GM21529 (cell line): ENCODE measurements at regions not wholly inside any gene's neighbourhood (a gene's known extent, or its start where the extent isn't known, plus 50 kb on each side); places are given as distances from the start of the nearest gene placed in this dataset.
"Not testable (repeated sequence)": the region's sequence is repeated elsewhere in the genome, so short reads cannot be mapped to it uniquely, and the experiment has no call there.

ENCODE experiments used
- ATAC-seq: cut with Tn5 transposase; IDR thresholded peaks from one replicate; pipeline ENCODE4 v1.9.1; 2021; ENCODE audit not compliant: unreplicated experiment

GRCh38 chr14:43591776-43592175 lies 915.3 kb downstream of the FSCB start:
- ATAC-seq: no peak

DNA sequence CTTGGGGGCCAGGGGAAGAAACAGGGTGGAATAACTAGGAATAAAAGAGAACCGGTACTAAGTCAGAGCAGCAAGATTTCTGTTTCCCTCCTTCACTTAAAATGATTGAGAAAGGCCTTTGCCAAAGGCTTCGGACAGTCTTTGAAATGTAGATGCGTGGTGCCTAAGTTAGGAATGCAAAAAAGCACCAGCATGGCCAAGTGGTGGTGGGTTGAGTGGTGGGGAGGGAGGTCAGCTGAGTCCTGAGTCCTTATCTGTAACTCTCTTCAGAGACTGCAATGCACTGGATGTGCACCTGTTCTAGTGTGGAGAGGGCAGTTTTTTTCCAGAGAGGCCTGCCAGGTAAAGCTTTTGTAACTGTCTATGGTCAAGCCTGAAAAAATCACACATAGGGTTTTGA lies 919.9 kb downstream of the FSCB start:
- ATAC-seq: no peak

DNA sequence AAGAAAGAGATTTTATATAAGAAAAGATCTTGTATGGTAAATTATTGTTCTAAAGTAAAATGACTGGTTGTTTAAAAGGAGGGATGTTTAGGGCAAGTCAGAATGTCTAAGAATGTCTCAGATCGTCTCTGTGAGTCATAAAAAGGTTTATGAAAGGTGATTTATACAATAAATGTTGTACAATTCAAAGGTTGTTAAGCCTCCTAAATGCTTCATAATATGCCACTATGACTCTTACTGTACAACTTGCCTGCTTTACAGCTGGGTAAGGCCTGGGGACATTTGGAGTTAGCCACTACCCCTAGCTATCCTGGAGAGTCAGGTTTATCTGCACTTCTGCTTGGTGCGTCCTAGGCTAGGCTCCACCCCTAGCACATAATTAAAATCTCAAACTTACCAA lies 927.4 kb downstream of the FSCB start:
- no peak for ATAC-seq

DNA sequence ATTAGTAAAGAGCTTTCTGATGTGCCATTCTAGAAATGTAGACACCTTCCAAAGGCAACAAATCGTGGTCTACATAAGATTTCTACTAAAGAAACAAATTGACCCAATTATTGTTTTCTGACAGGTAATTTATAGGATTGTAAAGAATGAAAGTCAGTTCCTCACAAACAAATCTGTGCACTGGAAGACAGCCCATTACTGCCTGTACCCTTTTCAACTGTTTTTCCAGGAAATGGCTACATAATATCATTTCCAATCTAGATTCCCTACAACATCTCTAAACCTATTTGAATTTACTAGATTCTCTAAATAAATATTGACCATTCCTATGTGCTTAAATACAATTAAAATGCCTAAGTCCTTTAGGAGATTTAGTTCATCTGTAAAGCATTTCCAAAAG lies 939.1 kb downstream of the FSCB start:
- ATAC-seq: no peak

GRCh38 chr14:43548368-43548767 lies 958.7 kb downstream of the FSCB start:
- no peak for ATAC-seq

DNA sequence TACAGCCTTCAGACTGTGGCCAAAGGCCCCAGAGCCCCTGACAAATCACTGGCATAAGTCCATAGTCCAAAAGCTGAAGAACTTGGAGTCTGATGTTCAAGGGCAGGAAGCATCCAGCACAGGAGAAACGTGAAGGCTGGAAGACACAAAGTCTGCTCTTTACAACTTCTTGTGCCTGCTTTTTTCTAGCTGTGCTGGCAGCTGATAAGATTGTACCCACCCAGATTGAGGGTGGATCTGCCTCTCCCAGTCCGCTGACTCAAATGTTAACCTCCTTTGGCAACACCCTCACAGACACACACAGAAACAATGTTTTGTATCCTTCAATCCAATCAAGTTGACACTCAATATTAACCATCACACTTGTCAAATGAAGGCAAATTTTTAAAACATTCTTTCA lies 959.5 kb downstream of the FSCB start:
- ATAC-seq: not testable (repeated sequence)

- ATAC-seq: no peak
Observed at GRCh38 chr14:43541356-43541755, 965.7 kb downstream of the FSCB start.

GRCh38 chr14:43540948-43541347 lies 966.1 kb downstream of the FSCB start:
- no peak for ATAC-seq

DNA sequence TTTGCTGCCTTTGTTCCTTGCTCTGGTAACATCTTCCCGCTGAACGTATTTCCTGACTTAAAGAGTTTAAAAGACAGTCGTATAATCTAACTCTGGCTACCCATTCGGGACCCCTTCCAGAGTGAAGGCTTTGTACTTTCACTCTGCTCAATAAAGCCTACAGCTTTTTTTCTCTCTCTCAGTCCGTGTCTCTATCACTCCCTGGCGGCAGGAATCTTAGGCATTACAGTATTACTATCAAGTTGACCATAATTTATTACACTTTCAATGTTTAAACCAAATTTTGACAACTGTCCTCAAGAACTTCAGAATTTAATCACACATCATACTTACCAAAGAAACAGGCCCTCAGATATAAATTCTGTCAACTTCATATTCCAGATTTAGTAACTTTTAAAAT lies 967.9 kb downstream of the FSCB start:
- no peak for ATAC-seq

- ATAC-seq: no peak
Observed at GRCh38 chr14:43535231-43535838, 971.7 kb downstream of the FSCB start.

- ATAC-seq: no peak
Observed at GRCh38 chr14:43532825-43533416, 974.2 kb downstream of the FSCB start.

DNA sequence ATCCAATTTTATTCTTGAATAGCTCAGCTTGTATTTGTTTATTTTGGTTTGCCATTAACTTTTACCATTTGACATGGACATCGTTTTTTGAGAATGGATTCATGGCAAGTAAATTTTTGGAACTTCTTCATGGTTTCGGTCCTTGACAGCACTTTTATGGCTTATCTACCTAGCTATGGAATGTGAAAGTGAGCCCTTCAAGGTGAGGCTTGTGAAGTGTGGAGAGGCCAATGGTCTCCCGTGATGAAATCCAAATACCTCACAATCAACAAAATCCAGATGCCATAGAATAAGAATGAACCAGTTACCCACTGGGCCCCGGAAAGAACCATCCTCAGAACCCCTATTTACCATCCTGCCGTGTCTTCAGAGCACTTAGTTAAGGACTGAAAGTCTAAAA lies 978.8 kb downstream of the FSCB start:
- no peak for ATAC-seq

- ATAC-seq: no peak
Observed at GRCh38 chr14:43525658-43526057, 981.4 kb downstream of the FSCB start.

- ATAC-seq: no peak
Observed at GRCh38 chr14:43522901-43523300, 984.2 kb downstream of the FSCB start.

GRCh38 chr14:43522191-43522590 lies 984.9 kb downstream of the FSCB start:
- no peak for ATAC-seq

- no peak for ATAC-seq
Observed at GRCh38 chr14:43503508-43503907, 1003.6 kb downstream of the FSCB start.

GRCh38 chr14:43492359-43492758 lies 1014.7 kb downstream of the FSCB start:
- not testable (repeated sequence) for ATAC-seq

GRCh38 chr14:43483415-43483814 lies 1023.7 kb downstream of the FSCB start:
- no peak for ATAC-seq

DNA sequence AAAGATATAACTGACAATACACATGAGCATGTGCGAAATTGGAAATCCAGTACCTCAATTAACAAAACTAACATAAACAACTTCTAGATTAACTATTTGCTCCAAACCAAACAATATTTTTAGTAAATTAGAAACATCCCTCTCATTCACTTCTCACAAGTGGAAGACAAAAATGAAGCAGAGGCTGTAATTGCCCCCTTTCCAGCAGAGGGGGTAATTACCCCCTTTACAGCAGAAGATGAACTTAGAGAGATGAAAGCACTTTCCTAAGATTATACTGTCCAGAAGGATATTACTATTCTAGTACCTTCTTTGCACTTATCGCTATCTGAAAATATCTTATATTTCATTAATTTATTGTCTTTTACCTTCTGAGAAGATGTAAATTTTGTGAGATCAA lies 1025.2 kb downstream of the FSCB start:
- no peak for ATAC-seq

DNA sequence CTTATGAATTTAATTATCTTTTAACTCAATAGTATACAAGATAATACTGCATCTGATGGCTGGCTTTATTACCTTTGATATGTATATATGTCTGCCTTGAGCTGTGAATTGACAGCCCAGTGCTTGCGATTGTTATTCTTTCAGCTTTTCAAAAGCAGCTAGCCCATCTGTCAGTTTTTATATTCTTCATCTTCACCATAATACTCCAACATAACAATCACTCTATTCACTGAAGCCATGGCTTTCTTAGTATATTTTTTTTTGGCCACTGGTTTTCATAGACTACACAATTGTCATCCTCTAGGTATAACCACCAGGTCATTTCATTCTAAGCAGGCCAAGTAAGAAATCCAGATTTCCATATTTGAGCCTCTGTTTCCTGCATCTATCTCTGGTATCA lies 1026.1 kb downstream of the FSCB start:
- ATAC-seq: no peak

- no peak for ATAC-seq
Observed at GRCh38 chr14:43479596-43480195, 1027.4 kb downstream of the FSCB start.

- no peak for ATAC-seq
Observed at GRCh38 chr14:43476822-43477221, 1030.3 kb downstream of the FSCB start.

DNA sequence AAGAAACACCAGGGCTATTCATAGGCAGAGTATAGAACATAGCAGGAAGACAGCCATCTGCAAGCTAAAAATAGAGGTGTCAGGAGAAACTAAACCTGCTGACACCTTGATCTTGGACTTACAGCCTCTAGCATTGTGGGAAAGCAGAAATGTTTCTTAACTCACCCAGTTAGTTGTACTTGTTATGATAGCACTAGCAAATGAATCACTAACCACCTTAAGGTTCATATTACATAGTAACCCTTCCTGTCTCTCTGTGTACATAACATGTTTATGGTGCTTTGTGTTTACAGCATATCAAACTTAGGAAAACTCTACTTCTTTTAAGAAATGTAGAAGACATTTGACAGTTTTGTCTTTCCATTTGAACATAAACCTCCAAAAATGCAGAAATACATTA lies 1031.3 kb downstream of the FSCB start:
- ATAC-seq: no peak
